ENCODE measurements at regions not wholly inside any gene's neighbourhood (a gene's known extent, or its start where the extent isn't known, plus 50 kb on each side); places are given as distances from the start of the nearest gene placed in this dataset.

DNA sequence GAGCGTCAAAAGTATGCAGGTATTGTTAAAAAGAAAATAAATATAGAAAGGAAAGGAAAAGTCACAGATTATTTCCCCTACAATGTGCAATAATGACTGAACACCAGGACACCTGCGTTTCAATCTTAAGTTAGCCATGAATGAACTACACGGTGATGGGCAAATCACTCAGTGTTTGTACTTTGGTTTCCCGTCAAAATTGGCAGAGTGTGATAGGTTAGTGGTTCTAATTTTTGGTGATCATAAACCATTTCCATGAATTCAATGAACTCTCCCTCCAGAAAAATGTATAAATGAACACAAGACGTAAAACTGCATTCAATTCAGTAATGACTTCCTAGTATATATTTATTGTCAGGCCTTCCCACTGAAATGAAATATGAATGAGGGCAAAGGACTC, 59.0 kb upstream of the ITGA1 start:
- H3K4me3 ChIP-seq (ENCODE audit: low read length) = no peak overlapping the region
- no peak for TF ChIP-seq CTCF (conservative IDR thresholded peaks at IDR 0.05; ENCODE audit: low read depth, low read length)
- DNase-seq (ENCODE audit: low read depth) = no peak

GRCh38 chr5:52731274-52732027, 56.3 kb upstream of the ITGA1 start:
- H3K4me3 ChIP-seq (ENCODE audit: low read length) = no peak overlapping the region
- no peak for DNase-seq (ENCODE audit: low read depth)
- TF ChIP-seq CTCF (conservative IDR thresholded peaks at IDR 0.05; ENCODE audit: low read depth, low read length) = no peak

DNA sequence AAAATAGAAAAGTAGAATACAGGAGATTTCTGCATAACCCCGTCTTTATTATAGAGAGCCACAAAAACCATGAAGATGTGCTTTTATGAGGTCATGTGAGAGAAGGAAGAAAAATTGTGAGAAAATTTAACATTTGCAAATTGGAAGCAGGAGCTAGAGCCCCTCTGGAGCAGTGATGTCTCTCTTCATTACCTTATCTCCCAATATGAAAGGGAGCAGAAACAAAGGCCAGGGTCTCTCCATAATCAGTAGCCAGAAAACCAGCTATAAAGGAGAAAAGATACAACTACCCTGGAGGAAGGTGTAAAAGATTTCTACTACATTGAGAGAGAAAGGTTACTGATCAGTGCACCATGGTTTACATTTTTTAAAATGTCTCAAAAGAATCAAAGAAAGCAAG, 53.2 kb upstream of the ITGA1 start:
- TF ChIP-seq CTCF (conservative IDR thresholded peaks at IDR 0.05; ENCODE audit: low read depth, low read length) = no peak

GRCh38 chr5:52735139-52735538, 52.6 kb upstream of the ITGA1 start:
- H3K4me3 ChIP-seq (ENCODE audit: low read length) = no peak overlapping the region
- no peak for DNase-seq (ENCODE audit: low read depth)
- no peak for TF ChIP-seq CTCF (conservative IDR thresholded peaks at IDR 0.05; ENCODE audit: low read depth, low read length)

More for the DNA sequence above, 53.2 kb upstream of the ITGA1 start:
- no peak overlapping the region for H3K4me3 ChIP-seq (ENCODE audit: low read length)
- DNase-seq (ENCODE audit: low read depth) = no peak
